ENCODE measurements at regions not wholly inside any gene's neighbourhood (a gene's known extent, or its start where the extent isn't known, plus 50 kb on each side); places are given as distances from the start of the nearest gene placed in this dataset.

DNA sequence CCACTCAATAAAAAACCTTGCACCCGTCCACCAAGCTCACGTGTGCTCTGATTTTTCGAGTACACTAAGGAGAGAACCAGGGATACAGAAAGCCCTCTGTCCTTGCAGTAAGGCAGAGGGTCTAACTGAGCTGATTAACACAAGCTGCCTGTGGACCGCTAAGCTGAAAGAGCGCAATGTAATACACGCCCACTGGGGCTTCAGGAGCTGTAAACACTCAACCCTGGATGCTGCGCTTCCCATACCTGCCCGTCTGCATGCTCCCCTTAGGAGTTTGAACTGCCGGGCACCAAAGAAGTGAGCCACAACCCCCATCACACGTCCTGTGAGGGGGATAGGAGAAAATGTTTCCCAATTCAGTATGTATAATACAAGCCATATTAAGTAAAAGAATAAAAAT lies 664.8 kb downstream of the PCDH18 start:
- Mint-ChIP-seq H3K4me3 (no peak overlapping the region), H3K4me1 (no peaks in the 10 kb centered on the region), H3K36me3 (no peaks in the 10 kb centered on the region), H3K27ac (no peak overlapping the region), H3K27me3 (ENCODE audit: low read depth in 2 of 2) (no peaks in the 10 kb centered on the region), H3K9me3 (peaks cover 0 to 2% of the 10 kb centered on the region in 2 donors)
- no peaks in the 10 kb centered on the region for H3K36me3 ChIP-seq (ENCODE audit: control insufficient read depth, insufficient read depth, low read length)
- no peaks in the 10 kb centered on the region for H3K9me3 ChIP-seq (ENCODE audit: control insufficient read depth, insufficient read depth, low read length)
- TF ChIP-seq CTCF (IDR thresholded peaks at IDR 0.05), result no peak
- no peak overlapping the region for H3K27ac ChIP-seq (ENCODE audit: low read length)
- ATAC-seq, result no peak
- WGBS (ENCODE audit: insufficient coverage), result 84% methylated on average over 8 of the region's 10 CpGs
- no peak overlapping the region for H3K4me3 ChIP-seq (ENCODE audit: low read length)
- no peaks in the 10 kb centered on the region for H3K4me1 ChIP-seq (ENCODE audit: control insufficient read depth, insufficient read depth, low read length)
- intact Hi-C loops (cut with micrococcal nuclease), result no loop called here
- H3K27me3 ChIP-seq (ENCODE audit: control insufficient read depth, insufficient read depth, low read length), result no peaks in the 10 kb centered on the region
- DNase-seq, result no peak

- 71% methylated on average over 2 of the region's 2 CpGs for WGBS (ENCODE audit: insufficient coverage)
- Histone ChIP-seq H3K27me3 (ENCODE audit: control insufficient read depth, insufficient read depth, low read length) (no peaks in the 10 kb centered on the region), H3K9me3 (ENCODE audit: control insufficient read depth, insufficient read depth, low read length) (no peaks in the 10 kb centered on the region), H3K36me3 (ENCODE audit: control insufficient read depth, insufficient read depth, low read length) (no peaks in the 10 kb centered on the region), H3K4me1 (ENCODE audit: control insufficient read depth, insufficient read depth, low read length) (no peaks in the 10 kb centered on the region), H3K4me3 (ENCODE audit: low read length) (no peak overlapping the region), H3K27ac (ENCODE audit: low read length) (no peak overlapping the region)
- ATAC-seq (no peak), DNase-seq (no peak)
- no peaks in the 10 kb centered on the region for H3K4me1 Mint-ChIP-seq
- H3K27me3 Mint-ChIP-seq (ENCODE audit: low read depth in 2 of 2), result no peaks in the 10 kb centered on the region
- no peaks in the 10 kb centered on the region for H3K36me3 Mint-ChIP-seq
- no peak for TF ChIP-seq CTCF (IDR thresholded peaks at IDR 0.05)
- H3K27ac Mint-ChIP-seq, result no peak overlapping the region
- intact Hi-C loops (cut with micrococcal nuclease), result no loop called here
- no peaks in the 10 kb centered on the region for H3K9me3 Mint-ChIP-seq
- no peak overlapping the region for H3K4me3 Mint-ChIP-seq
Measured at GRCh38 chr4:136865526-136865925, 666.8 kb downstream of the PCDH18 start.

GRCh38 chr4:136864604-136865185 lies 667.6 kb downstream of the PCDH18 start:
- peak in 1 of 2 donors; percentile 58 for DNase-seq
- peak in 2 of 3 donors; percentile 47 to 65 for ATAC-seq

More at GRCh38 chr4:136864604-136865185, 667.6 kb downstream of the PCDH18 start:
- Histone ChIP-seq H3K27ac (ENCODE audit: low read length) (no peak overlapping the region), H3K4me3 (ENCODE audit: low read length) (no peak overlapping the region), H3K9me3 (ENCODE audit: control insufficient read depth, insufficient read depth, low read length) (no peaks in the 10 kb centered on the region), H3K27me3 (ENCODE audit: control insufficient read depth, insufficient read depth, low read length) (no peaks in the 10 kb centered on the region), H3K36me3 (ENCODE audit: control insufficient read depth, insufficient read depth, low read length) (no peaks in the 10 kb centered on the region), H3K4me1 (ENCODE audit: control insufficient read depth, insufficient read depth, low read length) (no peaks in the 10 kb centered on the region)
- Mint-ChIP-seq H3K36me3 (no peaks in the 10 kb centered on the region), H3K9me3 (no peaks in the 10 kb centered on the region), H3K4me1 (no peaks in the 10 kb centered on the region), H3K27me3 (ENCODE audit: low read depth in 2 of 2) (no peaks in the 10 kb centered on the region), H3K27ac (no peak overlapping the region), H3K4me3 (no peak overlapping the region)
- intact Hi-C loops (cut with micrococcal nuclease), result no loop called here
- peak; percentile 80 for TF ChIP-seq CTCF (IDR thresholded peaks at IDR 0.05)
- WGBS (ENCODE audit: insufficient coverage), result no CpG with 5 or more reads among the region's 2 CpGs

Data from natural killer cell (primary cell).